Astrocyte of the spinal cord (primary cell): ENCODE measurements at regions not wholly inside any gene's neighbourhood (a gene's known extent, or its start where the extent isn't known, plus 50 kb on each side); places are given as distances from the start of the nearest gene placed in this dataset.

Experiments
- DNase-seq: peaks from one replicate; pipeline ENCODE4 v3.0.0; 2011; ENCODE audit warnings: low read depth, low spot score
- H3K4me3 ChIP-seq: 2 replicates; pipeline ENCODE4 v1.5.1; 2011; ENCODE audit warnings: low read depth, mild to moderate bottlenecking, low read length, moderate library complexity
- CTCF ChIP-seq: IDR thresholded peaks from 2 replicates; pipeline ENCODE4 v1.5.1; 2012; ENCODE audit warnings: low read depth, mild to moderate bottlenecking, low read length, inconsistent platforms
- in situ Hi-C: cut with HindIII; loops from 2 replicates; pipeline ENCODE4 v1.10.0; 2017; ENCODE audit warnings: low sequenced_read_pairs

GRCh38 chr10:120095875-120096274 lies 203.3 kb downstream of the SEC23IP start:
- no peak overlapping the region for H3K4me3 ChIP-seq
- in situ Hi-C loops = no loop called here
- TF ChIP-seq CTCF = no peak
- DNase-seq = no peak

GRCh38 chr10:120097766-120098165 lies 205.2 kb downstream of the SEC23IP start:
- H3K4me3 ChIP-seq = no peak overlapping the region
- TF ChIP-seq CTCF = no peak
- in situ Hi-C loops = no loop called here
- no peak for DNase-seq

GRCh38 chr10:120098232-120098930 lies 205.9 kb downstream of the SEC23IP start:
- no peak overlapping the region for H3K4me3 ChIP-seq
- DNase-seq = no peak
- no peak for TF ChIP-seq CTCF
- in situ Hi-C loops = no loop called here

- TF ChIP-seq CTCF = no peak
- H3K4me3 ChIP-seq = no peak overlapping the region
- in situ Hi-C loops = no loop called here
- no peak for DNase-seq
These were observed 211.4 kb downstream of the SEC23IP start for GRCh38 chr10:120103738-120104560.

- no peak for TF ChIP-seq CTCF
- DNase-seq = no peak
- H3K4me3 ChIP-seq = no peak overlapping the region
- in situ Hi-C loops = no loop called here
These were observed 212.5 kb downstream of the SEC23IP start for GRCh38 chr10:120105001-120105400.

- TF ChIP-seq CTCF = no peak
- in situ Hi-C loops = no loop called here
- DNase-seq = no peak
- no peak overlapping the region for H3K4me3 ChIP-seq
These were observed 213.0 kb downstream of the SEC23IP start for GRCh38 chr10:120105492-120105891.
